Activated B cell treated with CpG ODN at 0.5 μM for 24 hours (primary cell): ENCODE measurements at regions not wholly inside any gene's neighbourhood (a gene's known extent, or its start where the extent isn't known, plus 50 kb on each side); places are given as distances from the start of the nearest gene placed in this dataset.

Experiments used
- ATAC-seq: fragments of 200-7000 bp; cut with Tn5 transposase; one replicate; pipeline ENCODE4 v1.10.0; 2021; ENCODE audit warnings: low read depth, mild to moderate bottlenecking, moderate library complexity
- CTCF ChIA-PET: fragments of 350-600 bp; sonication (Branson Sonifier 250); formaldehyde crosslinking; loops from one replicate; lab custom pipeline; 2021; ENCODE audit warnings: antibody characterized with exemption; lab: Charles Lee
- POLR2A ChIA-PET: fragments of 350-600 bp; sonication (Branson Sonifier 250); formaldehyde crosslinking; loops from one replicate; lab custom pipeline; 2021; ENCODE audit warnings: antibody characterized with exemption; lab: Charles Lee
- DNase-seq: peaks from one replicate; pipeline ENCODE4 v3.0.0; 2022
- H3K27ac Mint-ChIP-seq: one replicate; pipeline ENCODE4 v1.8.0; 2020; ENCODE audit warnings: mixed read lengths
- H3K27me3 Mint-ChIP-seq: one replicate; pipeline ENCODE4 v1.8.0; 2021; ENCODE audit warnings: mixed read lengths
- H3K36me3 Mint-ChIP-seq: one replicate; pipeline ENCODE4 v1.8.0; 2021; ENCODE audit warnings: low read depth, mixed read lengths
- H3K4me1 Mint-ChIP-seq: one replicate; pipeline ENCODE4 v1.8.0; 2021; ENCODE audit warnings: mixed read lengths
- H3K4me3 Mint-ChIP-seq: one replicate; pipeline ENCODE4 v1.8.0; 2020; ENCODE audit warnings: mild to moderate bottlenecking, mixed read lengths
- H3K9me3 Mint-ChIP-seq: one replicate; pipeline ENCODE4 v1.8.0; 2020; ENCODE audit warnings: mixed read lengths
- intact Hi-C: fragments of 100-400 bp; cut with micrococcal nuclease; formaldehyde crosslinking; loops from one replicate; pipeline ENCODE4 v1.15.1; 2024
- TF ChIP-seq, protein P1 (sequence below): fragments of 200-600 bp; IDR thresholded peaks from one replicate; pipeline ENCODE4 v1.8.0; 2022; ENCODE audit warnings: antibody characterized with exemption, mild to moderate bottlenecking

DNA sequence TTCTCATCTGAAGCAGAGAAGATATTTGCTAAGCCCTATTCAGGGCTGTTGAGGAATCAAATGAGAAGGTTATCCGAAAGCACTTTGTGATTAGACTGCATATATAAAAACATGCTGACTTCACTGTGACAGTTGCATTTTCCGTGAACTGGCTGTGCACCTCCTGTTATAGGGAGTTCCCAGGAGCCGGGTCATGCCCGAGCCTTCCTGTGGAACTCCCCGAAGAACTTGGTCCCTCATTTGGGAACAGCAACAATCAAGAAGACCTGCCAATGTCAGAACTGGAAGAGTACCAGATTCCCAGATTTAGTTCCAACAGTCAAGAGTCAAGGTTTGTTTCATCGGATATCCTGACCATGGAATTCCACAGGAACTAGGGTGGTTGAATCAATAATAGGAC is 130.4 kb upstream of the RAI14 start:
- POLR2A ChIA-PET, result no interaction called here
- CTCF ChIA-PET, result interaction anchor here (3.7 to 4.8 kb wide), 2 partner anchors 369 to 374 kb away, joined by 31 to 73 read pairs; no protein-coding TSS in a partner anchor
- no peak for DNase-seq
- TF ChIP-seq, protein P1, sequence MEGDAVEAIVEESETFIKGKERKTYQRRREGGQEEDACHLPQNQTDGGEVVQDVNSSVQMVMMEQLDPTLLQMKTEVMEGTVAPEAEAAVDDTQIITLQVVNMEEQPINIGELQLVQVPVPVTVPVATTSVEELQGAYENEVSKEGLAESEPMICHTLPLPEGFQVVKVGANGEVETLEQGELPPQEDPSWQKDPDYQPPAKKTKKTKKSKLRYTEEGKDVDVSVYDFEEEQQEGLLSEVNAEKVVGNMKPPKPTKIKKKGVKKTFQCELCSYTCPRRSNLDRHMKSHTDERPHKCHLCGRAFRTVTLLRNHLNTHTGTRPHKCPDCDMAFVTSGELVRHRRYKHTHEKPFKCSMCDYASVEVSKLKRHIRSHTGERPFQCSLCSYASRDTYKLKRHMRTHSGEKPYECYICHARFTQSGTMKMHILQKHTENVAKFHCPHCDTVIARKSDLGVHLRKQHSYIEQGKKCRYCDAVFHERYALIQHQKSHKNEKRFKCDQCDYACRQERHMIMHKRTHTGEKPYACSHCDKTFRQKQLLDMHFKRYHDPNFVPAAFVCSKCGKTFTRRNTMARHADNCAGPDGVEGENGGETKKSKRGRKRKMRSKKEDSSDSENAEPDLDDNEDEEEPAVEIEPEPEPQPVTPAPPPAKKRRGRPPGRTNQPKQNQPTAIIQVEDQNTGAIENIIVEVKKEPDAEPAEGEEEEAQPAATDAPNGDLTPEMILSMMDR, result no peak
- Mint-ChIP-seq H3K9me3 (no peaks in the 10 kb centered on the region), H3K27ac (no peak overlapping the region), H3K36me3 (no peaks in the 10 kb centered on the region), H3K27me3 (no peaks in the 10 kb centered on the region), H3K4me1 (peaks cover 2% of the 10 kb centered on the region), H3K4me3 (no peak overlapping the region)
- intact Hi-C loops, result no loop called here
- ATAC-seq, result no peak

DNA sequence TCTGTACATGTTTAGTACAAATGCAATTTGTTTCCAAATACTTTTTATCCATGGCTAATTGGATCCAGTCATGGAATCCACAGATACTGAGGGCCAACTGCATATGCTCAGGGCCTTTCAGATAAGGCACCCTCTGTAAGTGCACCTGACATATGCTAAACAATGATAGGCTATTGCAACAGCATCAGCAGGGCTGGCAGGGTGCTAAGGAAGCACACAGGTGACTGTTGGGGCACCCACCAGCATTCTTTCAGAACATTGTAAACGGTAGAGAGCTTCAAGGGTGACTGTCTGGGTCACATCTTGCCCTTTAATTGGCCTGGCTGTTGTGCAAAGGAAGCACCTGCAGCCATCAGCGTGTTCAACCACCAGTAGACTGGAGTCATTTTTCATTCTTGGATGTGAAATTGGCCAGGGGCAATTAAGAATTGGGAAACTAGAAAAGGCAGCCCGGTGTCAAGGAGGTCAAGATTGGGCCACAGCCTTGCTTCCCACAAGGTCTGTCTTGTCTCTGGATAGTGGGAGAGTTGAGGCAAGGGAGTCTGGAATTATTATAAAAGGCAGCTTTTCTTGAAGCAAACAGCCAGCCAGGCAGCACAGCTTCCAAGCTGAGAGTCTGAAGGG is 129.3 kb upstream of the RAI14 start:
- no peak overlapping the region for H3K27ac Mint-ChIP-seq
- ATAC-seq, result no peak
- H3K4me1 Mint-ChIP-seq, result peaks cover 2% of the 10 kb centered on the region
- intact Hi-C loops, result no loop called here
- no peaks in the 10 kb centered on the region for H3K9me3 Mint-ChIP-seq
- TF ChIP-seq, protein P1, result no peak
- no peak overlapping the region for H3K4me3 Mint-ChIP-seq
- H3K27me3 Mint-ChIP-seq, result no peaks in the 10 kb centered on the region
- CTCF ChIA-PET, result interaction anchor here (1.6 kb wide), 1 partner anchor 372 kb away, joined by 7 read pairs; no protein-coding TSS in a partner anchor
- POLR2A ChIA-PET, result no interaction called here
- H3K36me3 Mint-ChIP-seq, result no peaks in the 10 kb centered on the region
- no peak for DNase-seq

DNA sequence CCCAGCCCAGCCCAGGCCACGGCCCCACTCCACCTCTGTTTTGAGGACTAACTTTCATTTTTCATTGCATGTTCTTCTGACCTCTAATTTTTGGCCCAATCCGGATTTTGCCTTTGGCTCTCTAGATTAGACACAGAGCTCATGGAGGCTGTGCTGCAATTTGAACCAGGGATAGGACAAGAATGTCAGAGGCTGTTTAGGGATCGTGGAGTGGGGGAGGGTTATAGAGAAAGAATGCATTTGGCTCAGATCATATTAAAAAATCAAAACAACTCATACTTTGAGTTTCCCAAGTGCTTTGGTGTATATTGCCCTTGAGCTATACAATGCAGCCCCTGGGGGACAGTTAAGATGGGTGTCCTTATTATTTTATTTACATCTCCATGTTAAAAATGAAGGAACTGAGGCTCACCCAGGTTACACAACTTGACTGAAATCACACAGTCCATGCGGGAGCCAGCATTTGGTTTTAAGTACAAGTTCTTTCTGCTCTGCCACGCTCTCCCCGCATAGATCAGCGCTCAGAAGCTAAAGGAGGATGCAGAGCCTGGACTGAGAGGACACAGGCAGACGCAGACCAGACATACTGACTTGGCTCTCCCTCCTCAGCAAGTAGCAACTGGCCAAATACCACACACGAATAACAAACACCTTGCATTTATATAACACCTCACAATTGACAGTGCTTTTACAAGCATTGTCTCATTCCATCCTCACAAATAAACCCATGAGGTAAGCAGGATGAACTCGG is 126.4 kb upstream of the RAI14 start:
- Mint-ChIP-seq H3K36me3 (no peaks in the 10 kb centered on the region), H3K27me3 (peaks cover 1% of the 10 kb centered on the region), H3K4me3 (no peak overlapping the region), H3K9me3 (no peaks in the 10 kb centered on the region), H3K27ac (no peak overlapping the region), H3K4me1 (no peaks in the 10 kb centered on the region)
- TF ChIP-seq, protein P1, result no peak
- intact Hi-C loops, result no loop called here
- DNase-seq, result no peak
- CTCF ChIA-PET, result no interaction called here
- POLR2A ChIA-PET, result no interaction called here
- ATAC-seq, result no peak

DNA sequence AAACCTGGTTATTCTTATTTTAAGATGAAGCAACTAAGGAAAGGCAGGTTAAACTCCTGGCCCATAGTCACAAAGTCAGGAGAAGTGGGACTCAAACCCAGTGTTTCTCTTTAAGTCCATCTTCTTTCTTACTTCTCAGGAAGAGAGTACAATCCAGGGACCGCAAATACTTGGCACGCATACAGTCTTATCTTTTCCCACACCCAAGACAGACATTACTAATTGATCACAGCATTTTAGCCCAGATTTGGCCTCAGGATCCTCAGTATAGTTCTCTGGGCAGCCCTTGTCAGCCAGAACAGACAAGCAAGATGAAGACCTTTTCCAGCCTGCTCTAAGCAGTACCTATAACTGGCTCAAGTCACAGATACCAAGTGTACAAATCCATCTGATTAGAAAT is 125.5 kb upstream of the RAI14 start:
- Mint-ChIP-seq H3K36me3 (no peaks in the 10 kb centered on the region), H3K4me3 (no peak overlapping the region), H3K4me1 (no peaks in the 10 kb centered on the region), H3K27me3 (peaks cover 1% of the 10 kb centered on the region), H3K9me3 (no peaks in the 10 kb centered on the region), H3K27ac (no peak overlapping the region)
- ATAC-seq (no peak), DNase-seq (no peak)
- CTCF ChIA-PET, result no interaction called here
- TF ChIP-seq, protein P1, result no peak
- intact Hi-C loops, result no loop called here
- POLR2A ChIA-PET, result no interaction called here

DNA sequence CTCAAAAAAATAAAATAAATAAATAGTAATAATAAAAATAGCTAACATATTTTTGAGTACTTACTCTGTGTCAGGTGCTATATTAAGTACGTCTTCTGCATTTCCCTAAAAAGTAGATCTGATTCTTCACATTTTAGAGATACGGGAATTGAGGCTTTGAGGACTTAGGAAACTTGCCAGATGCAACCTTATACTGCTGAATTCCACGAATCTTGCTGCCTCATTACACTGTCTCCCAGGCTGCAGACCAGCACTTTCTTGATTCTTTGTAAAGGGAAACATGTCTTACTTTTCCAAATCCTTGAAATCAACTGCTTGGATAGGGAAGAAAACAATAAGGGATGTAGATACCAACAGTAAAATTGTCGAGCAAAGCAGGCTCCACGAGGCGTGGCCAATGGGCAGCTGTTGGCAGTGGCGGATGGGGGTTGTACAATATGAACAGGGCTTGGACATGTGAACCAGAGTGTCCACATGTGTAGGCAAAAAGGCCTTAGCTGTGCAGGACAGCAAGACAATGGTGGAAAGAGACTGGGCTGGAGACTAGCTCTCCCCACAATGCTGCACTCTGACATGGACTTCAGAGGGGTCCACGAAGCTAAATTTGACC is 124.3 kb upstream of the RAI14 start:
- intact Hi-C loops, result no loop called here
- H3K9me3 Mint-ChIP-seq, result no peaks in the 10 kb centered on the region
- no peak for ATAC-seq
- no peaks in the 10 kb centered on the region for H3K4me1 Mint-ChIP-seq
- ChIA-PET CTCF (interaction anchor here (1.1 kb wide), 1 partner anchor 9 kb away, joined by 4 read pairs; no protein-coding TSS in a partner anchor), POLR2A (no interaction called here)
- no peak overlapping the region for H3K4me3 Mint-ChIP-seq
- H3K27ac Mint-ChIP-seq, result no peak overlapping the region
- H3K36me3 Mint-ChIP-seq, result no peaks in the 10 kb centered on the region
- H3K27me3 Mint-ChIP-seq, result peaks cover 1% of the 10 kb centered on the region
- TF ChIP-seq, protein P1, result no peak
- DNase-seq, result no peak
